ENCODE measurements at regions not wholly inside any gene's neighbourhood (a gene's known extent, or its start where the extent isn't known, plus 50 kb on each side); places are given as distances from the start of the nearest gene placed in this dataset.

- no peak for DNase-seq
- H4K5ac ChIP-seq (ENCODE audit: low read length): no peak overlapping the region
- H4K8ac ChIP-seq (ENCODE audit: low read depth, low read length): no peak overlapping the region
- no peak overlapping the region for H3K18ac ChIP-seq (ENCODE audit: low read length)
- no peaks in the 10 kb centered on the region for H3K36me3 ChIP-seq (ENCODE audit: control insufficient read depth, insufficient read depth, low read length)
- H3K27me3 ChIP-seq (ENCODE audit: insufficient read depth, low read length, poor library complexity): no peaks in the 10 kb centered on the region
- H2BK120ac ChIP-seq (ENCODE audit: low read depth, low read length): no peak overlapping the region
- H3K79me1 ChIP-seq (ENCODE audit: low read length): no peaks in the 10 kb centered on the region
- H3K4ac ChIP-seq (ENCODE audit: low read depth, low read length): no peak overlapping the region
- H3K79me2 ChIP-seq (ENCODE audit: control insufficient read depth, insufficient read depth, low read length): no peaks in the 10 kb centered on the region
- H3K27ac ChIP-seq (ENCODE audit: low read depth, low read length): no peak overlapping the region
- no peak overlapping the region for H2BK15ac ChIP-seq (replicated peaks; ENCODE audit: low read depth)
- no peak overlapping the region for H3K4me3 ChIP-seq (ENCODE audit: low read length)
- H3K4me2 ChIP-seq (ENCODE audit: low read length): no peak overlapping the region
- no peak overlapping the region for H3K56ac ChIP-seq (ENCODE audit: low read length)
- WGBS (ENCODE audit: extremely low coverage, insufficient coverage, low lambda C conversion rate): no CpG with 5 or more reads among the region's 8 CpGs
- no peak overlapping the region for H2BK5ac ChIP-seq (ENCODE audit: low read length)
- H3K23ac ChIP-seq (ENCODE audit: low read length): no peak overlapping the region
- no peaks in the 10 kb centered on the region for H3K4me1 ChIP-seq (ENCODE audit: control insufficient read depth, low read depth, low read length)
- no peak overlapping the region for H3K9ac ChIP-seq (ENCODE audit: low read length)
- H2AK5ac ChIP-seq (ENCODE audit: low read length): no peak overlapping the region
Observed at GRCh38 chr2:139742216-139743172, 962.3 kb upstream of the NXPH2 start.

- H4K8ac ChIP-seq (ENCODE audit: low read depth, low read length): no peak overlapping the region
- H3K4me2 ChIP-seq (ENCODE audit: low read length): no peak overlapping the region
- H3K56ac ChIP-seq (ENCODE audit: low read length): no peak overlapping the region
- H3K27me3 ChIP-seq (ENCODE audit: insufficient read depth, low read length, poor library complexity): no peaks in the 10 kb centered on the region
- H2BK15ac ChIP-seq (replicated peaks; ENCODE audit: low read depth): no peak overlapping the region
- no peak overlapping the region for H4K5ac ChIP-seq (ENCODE audit: low read length)
- H3K27ac ChIP-seq (ENCODE audit: low read depth, low read length): no peak overlapping the region
- DNase-seq: no peak
- H2AK5ac ChIP-seq (ENCODE audit: low read length): no peak overlapping the region
- H3K4me3 ChIP-seq (ENCODE audit: low read length): no peak overlapping the region
- H3K4me1 ChIP-seq (ENCODE audit: control insufficient read depth, low read depth, low read length): no peaks in the 10 kb centered on the region
- no peak overlapping the region for H3K4ac ChIP-seq (ENCODE audit: low read depth, low read length)
- H3K23ac ChIP-seq (ENCODE audit: low read length): no peak overlapping the region
- no peak overlapping the region for H2BK120ac ChIP-seq (ENCODE audit: low read depth, low read length)
- H3K9ac ChIP-seq (ENCODE audit: low read length): no peak overlapping the region
- H3K36me3 ChIP-seq (ENCODE audit: control insufficient read depth, insufficient read depth, low read length): no peaks in the 10 kb centered on the region
- no peaks in the 10 kb centered on the region for H3K79me1 ChIP-seq (ENCODE audit: low read length)
- no peak overlapping the region for H3K18ac ChIP-seq (ENCODE audit: low read length)
- H2BK5ac ChIP-seq (ENCODE audit: low read length): no peak overlapping the region
- no peaks in the 10 kb centered on the region for H3K79me2 ChIP-seq (ENCODE audit: control insufficient read depth, insufficient read depth, low read length)
- WGBS (ENCODE audit: extremely low coverage, insufficient coverage, low lambda C conversion rate): no CpG with 5 or more reads among the region's 2 CpGs
Observed at GRCh38 chr2:139737659-139738058, 957.5 kb upstream of the NXPH2 start.

GRCh38 chr2:139730197-139730596 lies 950.0 kb upstream of the NXPH2 start:
- Histone ChIP-seq H3K18ac (ENCODE audit: low read length) (no peak overlapping the region), H3K79me2 (ENCODE audit: control insufficient read depth, insufficient read depth, low read length) (no peaks in the 10 kb centered on the region), H3K9ac (ENCODE audit: low read length) (no peak overlapping the region), H3K27me3 (ENCODE audit: insufficient read depth, low read length, poor library complexity) (no peaks in the 10 kb centered on the region), H4K8ac (ENCODE audit: low read depth, low read length) (no peak overlapping the region), H3K4ac (ENCODE audit: low read depth, low read length) (no peak overlapping the region), H3K79me1 (ENCODE audit: low read length) (no peaks in the 10 kb centered on the region), H3K27ac (ENCODE audit: low read depth, low read length) (no peak overlapping the region), H3K4me3 (ENCODE audit: low read length) (no peak overlapping the region), H2BK5ac (ENCODE audit: low read length) (no peak overlapping the region), H2BK15ac (replicated peaks; ENCODE audit: low read depth) (no peak overlapping the region), H4K5ac (ENCODE audit: low read length) (no peak overlapping the region), H2BK120ac (ENCODE audit: low read depth, low read length) (no peak overlapping the region), H3K23ac (ENCODE audit: low read length) (no peak overlapping the region), H3K4me1 (ENCODE audit: control insufficient read depth, low read depth, low read length) (no peaks in the 10 kb centered on the region), H3K56ac (ENCODE audit: low read length) (no peak overlapping the region), H3K36me3 (ENCODE audit: control insufficient read depth, insufficient read depth, low read length) (no peaks in the 10 kb centered on the region), H2AK5ac (ENCODE audit: low read length) (no peak overlapping the region), H3K4me2 (ENCODE audit: low read length) (no peak overlapping the region)
- WGBS (ENCODE audit: extremely low coverage, insufficient coverage, low lambda C conversion rate): no CpG with 5 or more reads among the region's 4 CpGs
- no peak for DNase-seq

- H3K79me2 ChIP-seq (ENCODE audit: control insufficient read depth, insufficient read depth, low read length): no peaks in the 10 kb centered on the region
- H2BK120ac ChIP-seq (ENCODE audit: low read depth, low read length): no peak overlapping the region
- DNase-seq: peak; percentile 52
- H2BK5ac ChIP-seq (ENCODE audit: low read length): peak overlapping the region; percentile 64
- H3K4ac ChIP-seq (ENCODE audit: low read depth, low read length): peak overlapping the region; percentile 2
- H3K9ac ChIP-seq (ENCODE audit: low read length): peak overlapping the region; percentile 13
- H3K4me2 ChIP-seq (ENCODE audit: low read length): no peak overlapping the region
- no peak overlapping the region for H3K23ac ChIP-seq (ENCODE audit: low read length)
- H4K5ac ChIP-seq (ENCODE audit: low read length): no peak overlapping the region
- peak overlapping the region; percentile 68 for H3K18ac ChIP-seq (ENCODE audit: low read length)
- no CpG with 5 or more reads among the region's 3 CpGs for WGBS (ENCODE audit: extremely low coverage, insufficient coverage, low lambda C conversion rate)
- H3K4me1 ChIP-seq (ENCODE audit: control insufficient read depth, low read depth, low read length): peaks cover 9% of the 10 kb centered on the region
- no peak overlapping the region for H3K4me3 ChIP-seq (ENCODE audit: low read length)
- no peak overlapping the region for H4K8ac ChIP-seq (ENCODE audit: low read depth, low read length)
- no peak overlapping the region for H2AK5ac ChIP-seq (ENCODE audit: low read length)
- H2BK15ac ChIP-seq (replicated peaks; ENCODE audit: low read depth): no peak overlapping the region
- no peaks in the 10 kb centered on the region for H3K79me1 ChIP-seq (ENCODE audit: low read length)
- peak overlapping the region; percentile 9 for H3K27ac ChIP-seq (ENCODE audit: low read depth, low read length)
- peak overlapping the region; percentile 74 for H3K56ac ChIP-seq (ENCODE audit: low read length)
- H3K36me3 ChIP-seq (ENCODE audit: control insufficient read depth, insufficient read depth, low read length): no peaks in the 10 kb centered on the region
- no peaks in the 10 kb centered on the region for H3K27me3 ChIP-seq (ENCODE audit: insufficient read depth, low read length, poor library complexity)
Observed at GRCh38 chr2:139721411-139721995, 941.3 kb upstream of the NXPH2 start.

GRCh38 chr2:139720056-139720455 lies 939.9 kb upstream of the NXPH2 start:
- no peak overlapping the region for H2BK5ac ChIP-seq (ENCODE audit: low read length)
- no peak overlapping the region for H3K4ac ChIP-seq (ENCODE audit: low read depth, low read length)
- no peak overlapping the region for H2AK5ac ChIP-seq (ENCODE audit: low read length)
- peaks cover 9% of the 10 kb centered on the region for H3K4me1 ChIP-seq (ENCODE audit: control insufficient read depth, low read depth, low read length)
- no peak overlapping the region for H3K4me2 ChIP-seq (ENCODE audit: low read length)
- no peak overlapping the region for H3K27ac ChIP-seq (ENCODE audit: low read depth, low read length)
- H3K4me3 ChIP-seq (ENCODE audit: low read length): no peak overlapping the region
- no peak overlapping the region for H4K8ac ChIP-seq (ENCODE audit: low read depth, low read length)
- no peaks in the 10 kb centered on the region for H3K79me2 ChIP-seq (ENCODE audit: control insufficient read depth, insufficient read depth, low read length)
- H3K79me1 ChIP-seq (ENCODE audit: low read length): no peaks in the 10 kb centered on the region
- WGBS (ENCODE audit: extremely low coverage, insufficient coverage, low lambda C conversion rate): no CpG with 5 or more reads among the region's 3 CpGs
- no peak overlapping the region for H2BK15ac ChIP-seq (replicated peaks; ENCODE audit: low read depth)
- H4K5ac ChIP-seq (ENCODE audit: low read length): no peak overlapping the region
- no peak overlapping the region for H2BK120ac ChIP-seq (ENCODE audit: low read depth, low read length)
- H3K27me3 ChIP-seq (ENCODE audit: insufficient read depth, low read length, poor library complexity): no peaks in the 10 kb centered on the region
- no peak for DNase-seq
- H3K9ac ChIP-seq (ENCODE audit: low read length): no peak overlapping the region
- H3K56ac ChIP-seq (ENCODE audit: low read length): no peak overlapping the region
- H3K36me3 ChIP-seq (ENCODE audit: control insufficient read depth, insufficient read depth, low read length): no peaks in the 10 kb centered on the region
- H3K23ac ChIP-seq (ENCODE audit: low read length): no peak overlapping the region
- H3K18ac ChIP-seq (ENCODE audit: low read length): no peak overlapping the region
